ENCODE measurements at regions not wholly inside any gene's neighbourhood (a gene's known extent, or its start where the extent isn't known, plus 50 kb on each side); places are given as distances from the start of the nearest gene placed in this dataset.
"Not testable (repeated sequence)": the region's sequence is repeated elsewhere in the genome, so short reads cannot be mapped to it uniquely, and the experiment has no call there.

- ChIA-PET POLR2A (no interaction called here), CTCF (no interaction called here)
- Histone ChIP-seq H3K36me3 (ENCODE audit: control insufficient read depth in 4 of 4, insufficient read depth in 4 of 4, low read length in 3 of 4) (no peaks in the 10 kb centered on the region), H3K27ac (ENCODE audit: insufficient read depth in 1 of 2, low read depth in 1 of 2, low read length in 2 of 2, poor library complexity in 1 of 2, severe bottlenecking in 2 of 2) (no peak overlapping the region), H3K4me1 (ENCODE audit: control extremely low read depth in 1 of 4, control insufficient read depth in 4 of 4, insufficient read depth in 4 of 4, low read length in 3 of 4) (no peaks in the 10 kb centered on the region), H3K4me3 (ENCODE audit: control insufficient read depth in 1 of 7, extremely low read depth in 1 of 7, insufficient read depth in 4 of 7, low read depth in 2 of 7, low read length in 6 of 7) (no peak overlapping the region), H3K27me3 (replicated peaks in 2 of 5; ENCODE audit: control insufficient read depth in 4 of 5, insufficient read depth in 5 of 5, low read length in 4 of 5) (no peaks in the 10 kb centered on the region), H3K9me3 (ENCODE audit: control extremely low read depth in 1 of 5, control insufficient read depth in 4 of 5, insufficient read depth in 2 of 5, low read depth in 1 of 5, low read length in 4 of 5) (no peaks in the 10 kb centered on the region)
- no CpG with 5 or more reads among the region's 2 CpGs for WGBS (ENCODE audit: insufficient coverage)
- no peak for DNase-seq
These were observed 155.2 kb upstream of the GNAI1 start for GRCh38 chr7:79979437-79979836.

GRCh38 chr7:79977481-79977880, 157.2 kb upstream of the GNAI1 start:
- Histone ChIP-seq H3K27me3 (replicated peaks in 2 of 5; ENCODE audit: control insufficient read depth in 4 of 5, insufficient read depth in 5 of 5, low read length in 4 of 5) (no peaks in the 10 kb centered on the region), H3K9me3 (ENCODE audit: control extremely low read depth in 1 of 5, control insufficient read depth in 4 of 5, insufficient read depth in 2 of 5, low read depth in 1 of 5, low read length in 4 of 5) (peaks cover 0 to 3% (median 0%) of the 10 kb centered on the region in 5 experiments), H3K4me3 (ENCODE audit: control insufficient read depth in 1 of 7, extremely low read depth in 1 of 7, insufficient read depth in 4 of 7, low read depth in 2 of 7, low read length in 6 of 7) (no peak overlapping the region), H3K27ac (ENCODE audit: insufficient read depth in 1 of 2, low read depth in 1 of 2, low read length in 2 of 2, poor library complexity in 1 of 2, severe bottlenecking in 2 of 2) (no peak overlapping the region), H3K4me1 (ENCODE audit: control extremely low read depth in 1 of 4, control insufficient read depth in 4 of 4, insufficient read depth in 4 of 4, low read length in 3 of 4) (no peaks in the 10 kb centered on the region), H3K36me3 (ENCODE audit: control insufficient read depth in 4 of 4, insufficient read depth in 4 of 4, low read length in 3 of 4) (no peaks in the 10 kb centered on the region)
- ChIA-PET POLR2A (no interaction called here), CTCF (no interaction called here)
- no peak for DNase-seq
- WGBS (ENCODE audit: insufficient coverage) = over 99% methylated on average over 14 of the region's 16 CpGs

GRCh38 chr7:79976711-79977020, 158.0 kb upstream of the GNAI1 start:
- H3K4me3 ChIP-seq (ENCODE audit: control insufficient read depth in 1 of 7, extremely low read depth in 1 of 7, insufficient read depth in 4 of 7, low read depth in 2 of 7, low read length in 6 of 7); CTCF ChIA-PET; H3K9me3 ChIP-seq (ENCODE audit: control extremely low read depth in 1 of 5, control insufficient read depth in 4 of 5, insufficient read depth in 2 of 5, low read depth in 1 of 5, low read length in 4 of 5); POLR2A ChIA-PET; H3K27ac ChIP-seq (ENCODE audit: insufficient read depth in 1 of 2, low read depth in 1 of 2, low read length in 2 of 2, poor library complexity in 1 of 2, severe bottlenecking in 2 of 2); H3K27me3 ChIP-seq (replicated peaks in 2 of 5; ENCODE audit: control insufficient read depth in 4 of 5, insufficient read depth in 5 of 5, low read length in 4 of 5); DNase-seq; H3K36me3 ChIP-seq (ENCODE audit: control insufficient read depth in 4 of 4, insufficient read depth in 4 of 4, low read length in 3 of 4); H3K4me1 ChIP-seq (ENCODE audit: control extremely low read depth in 1 of 4, control insufficient read depth in 4 of 4, insufficient read depth in 4 of 4, low read length in 3 of 4): not testable (repeated sequence)
- 93% methylated on average over 3 of the region's 5 CpGs for WGBS (ENCODE audit: insufficient coverage)

- 92% methylated on average over 9 of the region's 26 CpGs for WGBS (ENCODE audit: insufficient coverage)
- POLR2A ChIA-PET; H3K9me3 ChIP-seq (ENCODE audit: control extremely low read depth in 1 of 5, control insufficient read depth in 4 of 5, insufficient read depth in 2 of 5, low read depth in 1 of 5, low read length in 4 of 5); H3K4me1 ChIP-seq (ENCODE audit: control extremely low read depth in 1 of 4, control insufficient read depth in 4 of 4, insufficient read depth in 4 of 4, low read length in 3 of 4); H3K27ac ChIP-seq (ENCODE audit: insufficient read depth in 1 of 2, low read depth in 1 of 2, low read length in 2 of 2, poor library complexity in 1 of 2, severe bottlenecking in 2 of 2); DNase-seq; H3K27me3 ChIP-seq (replicated peaks in 2 of 5; ENCODE audit: control insufficient read depth in 4 of 5, insufficient read depth in 5 of 5, low read length in 4 of 5); H3K36me3 ChIP-seq (ENCODE audit: control insufficient read depth in 4 of 4, insufficient read depth in 4 of 4, low read length in 3 of 4); H3K4me3 ChIP-seq (ENCODE audit: control insufficient read depth in 1 of 7, extremely low read depth in 1 of 7, insufficient read depth in 4 of 7, low read depth in 2 of 7, low read length in 6 of 7): not testable (repeated sequence)
- CTCF ChIA-PET = interaction anchor here (1.1 kb wide), 1 partner anchor 10 kb away, joined by 3 read pairs; no protein-coding TSS in a partner anchor
These were observed 158.5 kb upstream of the GNAI1 start for GRCh38 chr7:79975986-79976710.

- Histone ChIP-seq H3K27ac (ENCODE audit: insufficient read depth in 1 of 2, low read depth in 1 of 2, low read length in 2 of 2, poor library complexity in 1 of 2, severe bottlenecking in 2 of 2) (no peak overlapping the region), H3K4me3 (ENCODE audit: control insufficient read depth in 1 of 7, extremely low read depth in 1 of 7, insufficient read depth in 4 of 7, low read depth in 2 of 7, low read length in 6 of 7) (no peak overlapping the region), H3K36me3 (ENCODE audit: control insufficient read depth in 4 of 4, insufficient read depth in 4 of 4, low read length in 3 of 4) (no peaks in the 10 kb centered on the region), H3K4me1 (ENCODE audit: control extremely low read depth in 1 of 4, control insufficient read depth in 4 of 4, insufficient read depth in 4 of 4, low read length in 3 of 4) (peaks cover 0 to 11% (median 3%) of the 10 kb centered on the region in 4 experiments), H3K9me3 (ENCODE audit: control extremely low read depth in 1 of 5, control insufficient read depth in 4 of 5, insufficient read depth in 2 of 5, low read depth in 1 of 5, low read length in 4 of 5) (peaks cover 0 to 3% (median 0%) of the 10 kb centered on the region in 5 experiments), H3K27me3 (replicated peaks in 2 of 5; ENCODE audit: control insufficient read depth in 4 of 5, insufficient read depth in 5 of 5, low read length in 4 of 5) (no peaks in the 10 kb centered on the region)
- CTCF ChIA-PET = no interaction called here
- DNase-seq = no peak
- POLR2A ChIA-PET = no interaction called here
- no CpG with 5 or more reads among the region's 1 CpG for WGBS (ENCODE audit: insufficient coverage)
These were observed 161.2 kb upstream of the GNAI1 start for GRCh38 chr7:79973455-79973854.

- POLR2A ChIA-PET = no interaction called here
These were observed 163.6 kb upstream of the GNAI1 start for GRCh38 chr7:79971058-79971457.

GRCh38 chr7:79968894-79969293, 165.7 kb upstream of the GNAI1 start:
- no peak overlapping the region for H3K27ac ChIP-seq (ENCODE audit: insufficient read depth in 1 of 2, low read depth in 1 of 2, low read length in 2 of 2, poor library complexity in 1 of 2, severe bottlenecking in 2 of 2)
- ChIA-PET POLR2A (no interaction called here), CTCF (no interaction called here)
- no peaks in the 10 kb centered on the region for H3K36me3 ChIP-seq (ENCODE audit: control insufficient read depth in 4 of 4, insufficient read depth in 4 of 4, low read length in 3 of 4)
- H3K27me3 ChIP-seq (replicated peaks in 2 of 5; ENCODE audit: control insufficient read depth in 4 of 5, insufficient read depth in 5 of 5, low read length in 4 of 5) = no peaks in the 10 kb centered on the region
- peak in 2 of 3 donors; percentile 2 to 23 for DNase-seq
- WGBS (ENCODE audit: insufficient coverage) = 100% methylated on average over 1 of the region's 2 CpGs
- H3K4me3 ChIP-seq (ENCODE audit: control insufficient read depth in 1 of 7, extremely low read depth in 1 of 7, insufficient read depth in 4 of 7, low read depth in 2 of 7, low read length in 6 of 7) = no peak overlapping the region
- H3K9me3 ChIP-seq (ENCODE audit: control extremely low read depth in 1 of 5, control insufficient read depth in 4 of 5, insufficient read depth in 2 of 5, low read depth in 1 of 5, low read length in 4 of 5) = peaks cover 0 to 3% (median 0%) of the 10 kb centered on the region in 5 experiments
- H3K4me1 ChIP-seq (ENCODE audit: control extremely low read depth in 1 of 4, control insufficient read depth in 4 of 4, insufficient read depth in 4 of 4, low read length in 3 of 4) = peaks cover 0 to 11% (median 3%) of the 10 kb centered on the region in 4 experiments

More at GRCh38 chr7:79971058-79971457, 163.6 kb upstream of the GNAI1 start:
- peaks cover 0 to 3% (median 0%) of the 10 kb centered on the region in 5 experiments for H3K9me3 ChIP-seq (ENCODE audit: control extremely low read depth in 1 of 5, control insufficient read depth in 4 of 5, insufficient read depth in 2 of 5, low read depth in 1 of 5, low read length in 4 of 5)
- H3K36me3 ChIP-seq (ENCODE audit: control insufficient read depth in 4 of 4, insufficient read depth in 4 of 4, low read length in 3 of 4) = no peaks in the 10 kb centered on the region
- WGBS (ENCODE audit: insufficient coverage) = 83% methylated on average over 1 of the region's 3 CpGs
- CTCF ChIA-PET = no interaction called here
- H3K4me3 ChIP-seq (ENCODE audit: control insufficient read depth in 1 of 7, extremely low read depth in 1 of 7, insufficient read depth in 4 of 7, low read depth in 2 of 7, low read length in 6 of 7) = no peak overlapping the region
- H3K27ac ChIP-seq (ENCODE audit: insufficient read depth in 1 of 2, low read depth in 1 of 2, low read length in 2 of 2, poor library complexity in 1 of 2, severe bottlenecking in 2 of 2) = no peak overlapping the region
- DNase-seq = no peak
- H3K27me3 ChIP-seq (replicated peaks in 2 of 5; ENCODE audit: control insufficient read depth in 4 of 5, insufficient read depth in 5 of 5, low read length in 4 of 5) = no peaks in the 10 kb centered on the region
- H3K4me1 ChIP-seq (ENCODE audit: control extremely low read depth in 1 of 4, control insufficient read depth in 4 of 4, insufficient read depth in 4 of 4, low read length in 3 of 4) = peaks cover 0 to 11% (median 3%) of the 10 kb centered on the region in 4 experiments

All from common myeloid progenitor, CD34-positive (primary cell).